ENCODE measurements at regions not wholly inside any gene's neighbourhood (a gene's known extent, or its start where the extent isn't known, plus 50 kb on each side); places are given as distances from the start of the nearest gene placed in this dataset.

GRCh38 chr20:11355345-11355744 is 562.3 kb upstream of the BTBD3 start:
- DNase-seq (ENCODE audit: low read depth, low spot score): no peak
- ATAC-seq: no peak
- H3K27me3 ChIP-seq (ENCODE audit: control insufficient read depth, insufficient read depth, low read length): no peaks in the 10 kb centered on the region
- BruUV-seq (replicated peaks): no TSS peak
- TF ChIP-seq POLR2AphosphoS5 (IDR thresholded peaks at IDR 0.05; ENCODE audit: low read depth, low read length): no peak
- TF ChIP-seq CTCF (IDR thresholded peaks at IDR 0.05): no peak
- no peak for TF ChIP-seq TCF7L2 (IDR thresholded peaks at IDR 0.05; ENCODE audit: low read depth, low read length)
- no peak for TF ChIP-seq REST (IDR thresholded peaks at IDR 0.05; ENCODE audit: insufficient read depth in 1 of 2, low read depth in 2 of 2, low read length in 1 of 2)
- TF ChIP-seq SIN3A (IDR thresholded peaks at IDR 0.05; ENCODE audit: borderline replicate concordance, insufficient read depth, low read depth, low read length): no peak
- H3K27ac ChIP-seq (ENCODE audit: low read length): no peak overlapping the region
- CTCF ChIA-PET: no interaction called here
- intact Hi-C loops (cut with micrococcal nuclease; ENCODE audit: unreplicated experiment): no loop called here
- no peaks in the 10 kb centered on the region for H3K4me1 ChIP-seq (ENCODE audit: control insufficient read depth, insufficient read depth, low read length)
- in situ Hi-C loops (cut with HindIII; ENCODE audit: low pct_unique_long_range_greater_than_20kb, low sequenced_read_pairs): no loop called here
- POLR2A ChIA-PET: no interaction called here
- H3K36me3 ChIP-seq (ENCODE audit: control insufficient read depth, insufficient read depth, low read length): no peaks in the 10 kb centered on the region
- H3K4me3 ChIP-seq (ENCODE audit: low read depth in 2 of 2, low read length in 2 of 2): no peak overlapping the region
- H3K9me3 ChIP-seq (ENCODE audit: control insufficient read depth, insufficient read depth, low read depth, low read length): no peaks in the 10 kb centered on the region

- ChIA-PET POLR2A (no interaction called here), CTCF (no interaction called here)
- ATAC-seq: no peak
Measured at GRCh38 chr20:11356061-11356460, 561.6 kb upstream of the BTBD3 start.

More at GRCh38 chr20:11356061-11356460, 561.6 kb upstream of the BTBD3 start:
- no peak for DNase-seq (ENCODE audit: low read depth, low spot score)
- H3K9me3 ChIP-seq (ENCODE audit: control insufficient read depth, insufficient read depth, low read depth, low read length): no peaks in the 10 kb centered on the region
- H3K27ac ChIP-seq (ENCODE audit: low read length): no peak overlapping the region
- in situ Hi-C loops (cut with HindIII; ENCODE audit: low pct_unique_long_range_greater_than_20kb, low sequenced_read_pairs): no loop called here
- intact Hi-C loops (cut with micrococcal nuclease; ENCODE audit: unreplicated experiment): no loop called here
- no peaks in the 10 kb centered on the region for H3K36me3 ChIP-seq (ENCODE audit: control insufficient read depth, insufficient read depth, low read length)
- no peak overlapping the region for H3K4me3 ChIP-seq (ENCODE audit: low read depth in 2 of 2, low read length in 2 of 2)
- no TSS peak for BruUV-seq (replicated peaks)
- no peak for TF ChIP-seq CTCF (IDR thresholded peaks at IDR 0.05)
- no peak for TF ChIP-seq TCF7L2 (IDR thresholded peaks at IDR 0.05; ENCODE audit: low read depth, low read length)
- TF ChIP-seq SIN3A (IDR thresholded peaks at IDR 0.05; ENCODE audit: borderline replicate concordance, insufficient read depth, low read depth, low read length): no peak
- no peak for TF ChIP-seq REST (IDR thresholded peaks at IDR 0.05; ENCODE audit: insufficient read depth in 1 of 2, low read depth in 2 of 2, low read length in 1 of 2)
- no peak for TF ChIP-seq POLR2AphosphoS5 (IDR thresholded peaks at IDR 0.05; ENCODE audit: low read depth, low read length)
- no peaks in the 10 kb centered on the region for H3K27me3 ChIP-seq (ENCODE audit: control insufficient read depth, insufficient read depth, low read length)
- H3K4me1 ChIP-seq (ENCODE audit: control insufficient read depth, insufficient read depth, low read length): no peaks in the 10 kb centered on the region

Data from Panc1 (cell line).